ENCODE measurements at regions not wholly inside any gene's neighbourhood (a gene's known extent, or its start where the extent isn't known, plus 50 kb on each side); places are given as distances from the start of the nearest gene placed in this dataset.

DNA sequence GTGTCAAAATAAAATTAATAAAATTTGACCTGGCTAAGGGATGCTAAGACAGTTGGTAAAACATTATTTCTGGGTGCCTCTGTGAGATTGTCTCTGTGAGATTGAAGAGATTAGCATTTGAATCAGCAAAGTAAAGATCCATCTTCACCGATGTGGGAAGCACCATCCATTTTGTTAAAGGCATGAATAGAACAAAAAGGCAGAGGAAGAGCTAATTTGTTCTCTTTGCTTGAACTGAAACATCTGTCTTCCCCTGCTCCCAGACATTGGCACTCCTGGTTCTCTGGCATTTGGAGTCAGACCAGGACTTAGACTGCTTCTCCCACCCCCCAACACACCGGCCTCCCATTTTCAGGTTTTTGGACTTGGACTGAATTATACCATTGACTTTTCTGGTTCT lies 603.8 kb upstream of the LINC00305 start:
- TF ChIP-seq, protein P1, sequence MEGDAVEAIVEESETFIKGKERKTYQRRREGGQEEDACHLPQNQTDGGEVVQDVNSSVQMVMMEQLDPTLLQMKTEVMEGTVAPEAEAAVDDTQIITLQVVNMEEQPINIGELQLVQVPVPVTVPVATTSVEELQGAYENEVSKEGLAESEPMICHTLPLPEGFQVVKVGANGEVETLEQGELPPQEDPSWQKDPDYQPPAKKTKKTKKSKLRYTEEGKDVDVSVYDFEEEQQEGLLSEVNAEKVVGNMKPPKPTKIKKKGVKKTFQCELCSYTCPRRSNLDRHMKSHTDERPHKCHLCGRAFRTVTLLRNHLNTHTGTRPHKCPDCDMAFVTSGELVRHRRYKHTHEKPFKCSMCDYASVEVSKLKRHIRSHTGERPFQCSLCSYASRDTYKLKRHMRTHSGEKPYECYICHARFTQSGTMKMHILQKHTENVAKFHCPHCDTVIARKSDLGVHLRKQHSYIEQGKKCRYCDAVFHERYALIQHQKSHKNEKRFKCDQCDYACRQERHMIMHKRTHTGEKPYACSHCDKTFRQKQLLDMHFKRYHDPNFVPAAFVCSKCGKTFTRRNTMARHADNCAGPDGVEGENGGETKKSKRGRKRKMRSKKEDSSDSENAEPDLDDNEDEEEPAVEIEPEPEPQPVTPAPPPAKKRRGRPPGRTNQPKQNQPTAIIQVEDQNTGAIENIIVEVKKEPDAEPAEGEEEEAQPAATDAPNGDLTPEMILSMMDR (IDR thresholded peaks at IDR 0.05; ENCODE audit: low read depth, low read length): no peak
- TF ChIP-seq EZH2phosphoT487 (IDR thresholded peaks at IDR 0.05; ENCODE audit: low read depth): no peak

Data from OCI-LY3 (cell line).